PC-9 (cell line): ENCODE measurements at regions not wholly inside any gene's neighbourhood (a gene's known extent, or its start where the extent isn't known, plus 50 kb on each side); places are given as distances from the start of the nearest gene placed in this dataset.

ENCODE experiments used
- BruUV-seq: library from RNA; stranded (reverse); fragments of 400-500 nt; replicated peaks from 2 replicates; lab custom pipeline; 2021; lab: Mats Ljungman, UMichigan
- CTCF ChIA-PET: fragments of 300-600 bp; sonication (Branson Sonifier 250); formaldehyde crosslinking; loops from one replicate; lab custom pipeline; 2022; ENCODE audit warnings: antibody characterized with exemption; lab: Charles Lee
- POLR2A ChIA-PET: fragments of 300-600 bp; sonication (Branson Sonifier 250); formaldehyde crosslinking; loops from one replicate; lab custom pipeline; 2022; ENCODE audit warnings: antibody characterized with exemption; ENCODE audit not compliant: unreplicated experiment; lab: Charles Lee
- DNase-seq, 2 experiments: peaks; one replicate each; pipeline versions ENCODE4 v3.0.0 to v3.0.0-alpha.2; 2015 to 2022; ENCODE audit warnings: mixed read lengths in 1 of 2
- H2AFZ ChIP-seq: fragments of 200-600 bp; sonication (generic); 2 replicates; pipeline ENCODE4 v1.8.1; 2017; ENCODE audit warnings: antibody characterized with exemption
- H3F3A ChIP-seq: fragments of 200-600 bp; sonication (generic); 2 replicates; pipeline ENCODE4 v1.8.1; 2017; ENCODE audit warnings: antibody characterized with exemption, mild to moderate bottlenecking, low read depth; ENCODE audit not compliant: insufficient read depth
- H3K27ac ChIP-seq: fragments of 200-600 bp; sonication (generic); 2 replicates; pipeline ENCODE4 v1.6.1; 2016; ENCODE audit warnings: mixed run types
- H3K27me3 ChIP-seq: fragments of 200-600 bp; sonication (generic); 2 replicates; pipeline ENCODE4 v1.6.1; 2016; ENCODE audit warnings: low read depth, mixed run types; ENCODE audit not compliant: insufficient read depth
- H3K36me3 ChIP-seq: fragments of 200-600 bp; sonication (generic); 2 replicates; pipeline ENCODE4 v1.6.1; 2016; ENCODE audit warnings: low read depth, mixed run types
- H3K4me1 ChIP-seq: fragments of 200-600 bp; sonication (generic); replicated peaks from 2 replicates; pipeline ENCODE4 v1.6.1; 2016; ENCODE audit warnings: mixed run types; ENCODE audit not compliant: insufficient read depth
- H3K4me2 ChIP-seq: fragments of 200-600 bp; sonication (generic); 2 replicates; pipeline ENCODE4 v1.6.1; 2017; ENCODE audit warnings: mixed run types
- H3K4me3 ChIP-seq: fragments of 200-600 bp; sonication (generic); 2 replicates; pipeline ENCODE4 v1.6.1; 2016; ENCODE audit warnings: mixed run types
- H3K79me2 ChIP-seq: fragments of 200-600 bp; sonication (generic); 2 replicates; pipeline ENCODE4 v1.6.1; 2017; ENCODE audit warnings: low read depth, mixed run types
- H3K9me2 ChIP-seq: fragments of 200-600 bp; sonication (generic); 2 replicates; pipeline ENCODE4 v1.8.1; 2017; ENCODE audit warnings: mild to moderate bottlenecking; ENCODE audit not compliant: insufficient read depth
- H3K9me3 ChIP-seq: fragments of 200-600 bp; sonication (generic); 2 replicates; pipeline ENCODE4 v1.8.1; 2016; ENCODE audit warnings: low read depth; ENCODE audit not compliant: insufficient read depth
- H4K20me1 ChIP-seq: fragments of 200-600 bp; sonication (generic); 2 replicates; pipeline ENCODE4 v1.8.1; 2017; ENCODE audit not compliant: insufficient read depth
- EZH2 ChIP-seq: fragments of 200-600 bp; sonication (generic); IDR thresholded peaks from 2 replicates; pipeline ENCODE4 v1.8.0; 2017; ENCODE audit warnings: antibody characterized with exemption, low read depth
- intact Hi-C: fragments of 100-400 bp; cut with micrococcal nuclease; formaldehyde crosslinking; loops from one replicate; pipeline ENCODE4 v1.10.0; 2022; ENCODE audit not compliant: unreplicated experiment
- TF ChIP-seq, protein P1 (sequence below): fragments of 200-600 bp; sonication (generic); conservative IDR thresholded peaks from 2 replicates; pipeline ENCODE4 v1.6.1; 2017; ENCODE audit warnings: mixed run types, antibody characterized with exemption, mild to moderate bottlenecking, moderate library complexity

DNA sequence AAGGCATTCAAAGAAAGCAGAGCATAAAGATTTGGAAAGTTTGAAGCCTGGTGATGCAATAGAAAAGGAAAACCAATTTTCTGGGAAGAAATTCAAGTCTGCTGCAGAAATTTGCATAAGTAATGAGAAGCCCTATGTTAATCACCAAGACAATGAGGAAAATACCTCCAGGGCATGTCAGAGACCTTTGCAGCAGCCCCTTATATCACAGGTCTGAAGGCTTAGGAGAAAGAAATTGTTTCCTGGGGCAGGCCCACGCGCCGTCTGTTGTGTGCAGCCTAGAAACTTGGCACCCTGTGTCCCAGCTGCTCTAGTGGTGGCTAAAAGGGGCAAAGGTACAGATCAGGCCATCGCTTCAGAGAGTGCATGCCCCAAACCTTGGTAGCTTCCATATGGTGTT is 495.3 kb upstream of the CDH6 start:
- Histone ChIP-seq H3K4me3 (no peak overlapping the region), H3K36me3 (no peaks in the 10 kb centered on the region), H3K4me1 (no peaks in the 10 kb centered on the region), H3K4me2 (no peak overlapping the region), H3K9me3 (no peaks in the 10 kb centered on the region), H3F3A (no peaks in the 10 kb centered on the region), H3K27me3 (no peaks in the 10 kb centered on the region), H3K27ac (no peak overlapping the region), H2AFZ (no peak overlapping the region), H4K20me1 (no peaks in the 10 kb centered on the region), H3K9me2 (no peaks in the 10 kb centered on the region), H3K79me2 (no peaks in the 10 kb centered on the region)
- DNase-seq: no peak
- no TSS peak for BruUV-seq
- TF ChIP-seq, protein P1, sequence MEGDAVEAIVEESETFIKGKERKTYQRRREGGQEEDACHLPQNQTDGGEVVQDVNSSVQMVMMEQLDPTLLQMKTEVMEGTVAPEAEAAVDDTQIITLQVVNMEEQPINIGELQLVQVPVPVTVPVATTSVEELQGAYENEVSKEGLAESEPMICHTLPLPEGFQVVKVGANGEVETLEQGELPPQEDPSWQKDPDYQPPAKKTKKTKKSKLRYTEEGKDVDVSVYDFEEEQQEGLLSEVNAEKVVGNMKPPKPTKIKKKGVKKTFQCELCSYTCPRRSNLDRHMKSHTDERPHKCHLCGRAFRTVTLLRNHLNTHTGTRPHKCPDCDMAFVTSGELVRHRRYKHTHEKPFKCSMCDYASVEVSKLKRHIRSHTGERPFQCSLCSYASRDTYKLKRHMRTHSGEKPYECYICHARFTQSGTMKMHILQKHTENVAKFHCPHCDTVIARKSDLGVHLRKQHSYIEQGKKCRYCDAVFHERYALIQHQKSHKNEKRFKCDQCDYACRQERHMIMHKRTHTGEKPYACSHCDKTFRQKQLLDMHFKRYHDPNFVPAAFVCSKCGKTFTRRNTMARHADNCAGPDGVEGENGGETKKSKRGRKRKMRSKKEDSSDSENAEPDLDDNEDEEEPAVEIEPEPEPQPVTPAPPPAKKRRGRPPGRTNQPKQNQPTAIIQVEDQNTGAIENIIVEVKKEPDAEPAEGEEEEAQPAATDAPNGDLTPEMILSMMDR: no peak
- TF ChIP-seq EZH2: no peak
- POLR2A ChIA-PET: no interaction called here
- CTCF ChIA-PET: no interaction called here
- intact Hi-C loops: no loop called here

DNA sequence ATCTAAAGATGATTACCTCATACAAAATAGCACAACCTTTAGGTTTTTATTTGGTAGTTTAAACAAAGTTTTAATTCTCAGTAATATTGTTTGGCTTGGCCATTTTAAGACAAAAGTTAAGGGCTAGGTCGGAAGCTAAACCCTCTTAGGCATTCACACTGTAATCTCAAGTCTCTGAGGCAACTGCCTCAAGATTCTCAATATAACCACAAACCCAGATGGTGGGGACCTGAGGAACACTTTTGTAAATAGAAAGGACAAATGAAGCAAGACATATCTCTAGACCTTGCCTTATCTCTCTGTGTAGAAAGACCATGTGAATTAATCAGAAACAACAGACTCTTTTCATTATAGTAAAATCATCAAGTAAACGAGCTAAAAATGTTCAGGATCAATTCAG is 500.2 kb upstream of the CDH6 start:
- H3K9me3 ChIP-seq: no peaks in the 10 kb centered on the region; the same call in 1 of the 2 replicates
- no peak overlapping the region; the same call in 1 of the 2 replicates for H3K4me3 ChIP-seq
- DNase-seq: no peak
- no peaks in the 10 kb centered on the region for H3K9me2 ChIP-seq
- no peaks in the 10 kb centered on the region for H3K4me1 ChIP-seq
- H3K27ac ChIP-seq: no peak overlapping the region
- H3K79me2 ChIP-seq: no peaks in the 10 kb centered on the region
- H2AFZ ChIP-seq: no peak overlapping the region
- H3K36me3 ChIP-seq: no peaks in the 10 kb centered on the region
- TF ChIP-seq EZH2: no peak
- TF ChIP-seq, protein P1: no peak
- no peaks in the 10 kb centered on the region for H3K27me3 ChIP-seq
- H3F3A ChIP-seq: no peaks in the 10 kb centered on the region
- ChIA-PET CTCF (interaction anchor here (0.6 kb wide), 1 partner anchor 237 kb away, joined by 6 read pairs; no protein-coding TSS in a partner anchor), POLR2A (no interaction called here)
- H4K20me1 ChIP-seq: no peaks in the 10 kb centered on the region
- intact Hi-C loops: no loop called here
- BruUV-seq: no TSS peak
- H3K4me2 ChIP-seq: no peak overlapping the region

DNA sequence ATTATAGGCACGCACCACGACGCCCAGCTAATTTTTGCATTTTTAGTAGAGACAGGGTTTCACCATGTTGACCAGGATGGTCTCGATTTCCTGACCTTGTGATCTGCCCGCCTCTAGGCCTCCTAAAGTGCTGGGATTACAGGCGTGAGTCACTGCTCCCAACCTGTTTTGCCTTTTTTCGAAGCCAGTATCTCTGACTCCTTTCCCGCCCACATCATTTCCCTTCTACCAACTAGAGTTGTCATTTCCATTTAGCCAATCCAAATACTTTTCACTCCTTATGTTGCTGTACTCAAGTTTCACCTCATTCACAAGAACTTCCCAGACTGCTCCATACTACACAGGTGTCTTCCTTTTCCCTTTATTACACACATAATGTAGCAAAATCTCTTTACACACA is 502.6 kb upstream of the CDH6 start:
- Histone ChIP-seq H3K9me3 (no peaks in the 10 kb centered on the region; the same call in 1 of the 2 replicates), H4K20me1 (no peaks in the 10 kb centered on the region; the same call in 1 of the 2 replicates), H3K4me2 (no peak overlapping the region), H3F3A (no peaks in the 10 kb centered on the region), H2AFZ (no peak overlapping the region), H3K4me1 (no peaks in the 10 kb centered on the region), H3K9me2 (no peaks in the 10 kb centered on the region), H3K79me2 (no peaks in the 10 kb centered on the region), H3K4me3 (no peak overlapping the region), H3K36me3 (no peaks in the 10 kb centered on the region), H3K27me3 (no peaks in the 10 kb centered on the region), H3K27ac (no peak overlapping the region)
- no peak for TF ChIP-seq EZH2
- TF ChIP-seq, protein P1: no peak
- ChIA-PET CTCF (no interaction called here), POLR2A (no interaction called here)
- BruUV-seq: no TSS peak
- no peak for DNase-seq
- intact Hi-C loops: no loop called here
